Chondrocyte (in vitro differentiated cells): ENCODE measurements at regions not wholly inside any gene's neighbourhood (a gene's known extent, or its start where the extent isn't known, plus 50 kb on each side); places are given as distances from the start of the nearest gene placed in this dataset.

Experiments used
- DNase-seq: peaks from one replicate; pipeline ENCODE4 v3.0.0; 2021; ENCODE audit warnings: mixed read lengths, low spot score
- H3K27ac Mint-ChIP-seq: one replicate; pipeline ENCODE4 v1.8.0; 2021; ENCODE audit warnings: mild to moderate bottlenecking, moderate library complexity, mixed read lengths; ENCODE audit not compliant: unreplicated experiment
- H3K27me3 Mint-ChIP-seq: 2 replicates; pipeline ENCODE4 v1.8.0; 2021; ENCODE audit warnings: low read depth, mixed read lengths
- H3K36me3 Mint-ChIP-seq: 2 replicates; pipeline ENCODE4 v1.8.0; 2021; ENCODE audit warnings: low read depth, mixed read lengths
- H3K4me1 Mint-ChIP-seq: 2 replicates; pipeline ENCODE4 v1.8.0; 2021; ENCODE audit warnings: low read depth, mild to moderate bottlenecking, mixed read lengths
- H3K4me3 Mint-ChIP-seq: one replicate; pipeline ENCODE4 v1.8.0; 2021; ENCODE audit warnings: mild to moderate bottlenecking, moderate library complexity, mixed read lengths; ENCODE audit not compliant: unreplicated experiment
- H3K9me3 Mint-ChIP-seq: 2 replicates; pipeline ENCODE4 v1.8.0; 2021; ENCODE audit warnings: low read depth, mixed read lengths
- TF ChIP-seq, protein P1 (sequence below): fragments of 200-600 bp; sonication (generic); IDR thresholded peaks from 2 replicates; pipeline ENCODE4 v1.5.0; 2021; ENCODE audit warnings: antibody characterized with exemption, mild to moderate bottlenecking, moderate library complexity

DNA sequence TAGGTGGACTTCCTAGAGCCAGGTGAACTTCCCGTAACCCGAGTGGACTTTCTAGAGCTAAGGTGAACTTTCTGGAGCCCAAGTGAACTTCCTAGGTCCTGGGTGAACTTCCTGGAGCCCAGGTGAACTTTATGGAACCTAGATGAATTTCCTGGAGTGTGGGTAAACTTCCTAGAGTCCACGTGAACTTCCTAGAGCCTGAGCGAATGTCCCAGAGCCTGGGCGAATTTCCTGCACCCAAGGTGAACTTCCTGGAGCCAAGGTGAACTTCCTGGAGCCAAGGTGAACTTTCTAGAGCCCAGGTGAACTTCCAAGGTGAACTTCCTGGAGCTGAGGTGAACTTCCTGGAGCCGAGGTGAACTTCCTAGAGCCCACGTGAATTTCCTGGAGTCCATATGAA, 70.0 kb downstream of the RTP5 start:
- H3K27me3 Mint-ChIP-seq: peaks cover 9% of the 10 kb centered on the region
- peaks cover 12% of the 10 kb centered on the region for H3K9me3 Mint-ChIP-seq
- H3K27ac Mint-ChIP-seq: no peak overlapping the region
- no peaks in the 10 kb centered on the region for H3K36me3 Mint-ChIP-seq
- TF ChIP-seq, protein P1, sequence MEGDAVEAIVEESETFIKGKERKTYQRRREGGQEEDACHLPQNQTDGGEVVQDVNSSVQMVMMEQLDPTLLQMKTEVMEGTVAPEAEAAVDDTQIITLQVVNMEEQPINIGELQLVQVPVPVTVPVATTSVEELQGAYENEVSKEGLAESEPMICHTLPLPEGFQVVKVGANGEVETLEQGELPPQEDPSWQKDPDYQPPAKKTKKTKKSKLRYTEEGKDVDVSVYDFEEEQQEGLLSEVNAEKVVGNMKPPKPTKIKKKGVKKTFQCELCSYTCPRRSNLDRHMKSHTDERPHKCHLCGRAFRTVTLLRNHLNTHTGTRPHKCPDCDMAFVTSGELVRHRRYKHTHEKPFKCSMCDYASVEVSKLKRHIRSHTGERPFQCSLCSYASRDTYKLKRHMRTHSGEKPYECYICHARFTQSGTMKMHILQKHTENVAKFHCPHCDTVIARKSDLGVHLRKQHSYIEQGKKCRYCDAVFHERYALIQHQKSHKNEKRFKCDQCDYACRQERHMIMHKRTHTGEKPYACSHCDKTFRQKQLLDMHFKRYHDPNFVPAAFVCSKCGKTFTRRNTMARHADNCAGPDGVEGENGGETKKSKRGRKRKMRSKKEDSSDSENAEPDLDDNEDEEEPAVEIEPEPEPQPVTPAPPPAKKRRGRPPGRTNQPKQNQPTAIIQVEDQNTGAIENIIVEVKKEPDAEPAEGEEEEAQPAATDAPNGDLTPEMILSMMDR: no peak
- no peak for DNase-seq
- H3K4me3 Mint-ChIP-seq: no peak overlapping the region
- peaks cover 8% of the 10 kb centered on the region for H3K4me1 Mint-ChIP-seq

DNA sequence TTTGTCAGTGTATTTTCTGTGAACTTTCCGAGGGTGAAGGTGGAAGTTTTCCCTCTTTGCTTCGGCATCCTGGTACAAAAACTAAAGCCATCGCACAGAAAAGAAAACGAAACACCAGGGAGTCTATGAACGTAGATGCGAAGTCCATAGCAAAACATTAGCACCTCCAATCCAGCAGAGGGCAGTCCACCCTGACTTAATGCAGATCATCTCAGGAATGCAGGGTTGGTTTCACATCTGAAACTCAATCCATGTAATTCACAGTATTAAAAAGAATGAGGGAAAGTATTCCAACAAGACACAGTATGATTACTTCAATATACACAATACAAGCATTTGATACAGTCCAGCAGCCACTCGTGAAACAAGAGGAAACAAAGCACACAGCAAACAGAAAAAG, 70.8 kb downstream of the RTP5 start:
- peaks cover 11% of the 10 kb centered on the region for H3K9me3 Mint-ChIP-seq
- no peak overlapping the region for H3K27ac Mint-ChIP-seq
- peaks cover 9% of the 10 kb centered on the region for H3K27me3 Mint-ChIP-seq
- peaks cover 4% of the 10 kb centered on the region for H3K4me1 Mint-ChIP-seq
- no peak overlapping the region for H3K4me3 Mint-ChIP-seq
- TF ChIP-seq, protein P1: peak; percentile 59
- DNase-seq: no peak
- H3K36me3 Mint-ChIP-seq: no peaks in the 10 kb centered on the region

DNA sequence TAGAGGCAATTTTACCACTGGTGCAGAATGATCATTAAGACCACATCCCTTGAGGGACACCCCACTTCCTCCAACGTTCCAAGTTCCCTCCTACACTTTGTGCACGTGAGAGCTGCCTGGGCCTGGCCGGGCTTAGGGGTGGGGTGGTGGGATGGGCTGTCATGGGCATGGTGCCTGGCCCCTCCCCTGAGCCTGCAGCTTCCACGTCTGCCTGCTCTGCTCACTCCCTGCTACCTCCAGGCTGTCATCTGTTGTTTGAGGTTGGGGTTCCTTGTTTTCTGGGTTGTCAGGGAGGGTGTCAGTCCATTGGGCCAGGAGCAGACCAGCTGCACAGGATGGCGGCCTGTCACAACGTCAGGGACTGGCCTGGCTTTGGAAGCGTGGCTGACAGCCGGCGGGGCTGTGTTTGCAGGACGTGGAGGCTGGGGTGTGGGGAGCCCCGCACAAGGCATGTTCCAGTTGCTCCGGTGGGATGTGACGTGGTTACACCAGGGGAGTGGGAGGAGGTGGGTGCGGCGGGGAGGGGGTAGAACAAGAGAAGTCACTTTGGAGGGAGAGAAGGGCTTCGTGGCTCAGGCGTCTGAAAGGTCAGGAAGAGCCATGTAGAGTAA, 72.3 kb downstream of the RTP5 start:
- DNase-seq: no peak
- Mint-ChIP-seq H3K4me1 (no peaks in the 10 kb centered on the region), H3K9me3 (peaks cover 4% of the 10 kb centered on the region), H3K27ac (no peak overlapping the region), H3K4me3 (no peak overlapping the region), H3K36me3 (no peaks in the 10 kb centered on the region), H3K27me3 (peaks cover 14% of the 10 kb centered on the region)
- TF ChIP-seq, protein P1: no peak

DNA sequence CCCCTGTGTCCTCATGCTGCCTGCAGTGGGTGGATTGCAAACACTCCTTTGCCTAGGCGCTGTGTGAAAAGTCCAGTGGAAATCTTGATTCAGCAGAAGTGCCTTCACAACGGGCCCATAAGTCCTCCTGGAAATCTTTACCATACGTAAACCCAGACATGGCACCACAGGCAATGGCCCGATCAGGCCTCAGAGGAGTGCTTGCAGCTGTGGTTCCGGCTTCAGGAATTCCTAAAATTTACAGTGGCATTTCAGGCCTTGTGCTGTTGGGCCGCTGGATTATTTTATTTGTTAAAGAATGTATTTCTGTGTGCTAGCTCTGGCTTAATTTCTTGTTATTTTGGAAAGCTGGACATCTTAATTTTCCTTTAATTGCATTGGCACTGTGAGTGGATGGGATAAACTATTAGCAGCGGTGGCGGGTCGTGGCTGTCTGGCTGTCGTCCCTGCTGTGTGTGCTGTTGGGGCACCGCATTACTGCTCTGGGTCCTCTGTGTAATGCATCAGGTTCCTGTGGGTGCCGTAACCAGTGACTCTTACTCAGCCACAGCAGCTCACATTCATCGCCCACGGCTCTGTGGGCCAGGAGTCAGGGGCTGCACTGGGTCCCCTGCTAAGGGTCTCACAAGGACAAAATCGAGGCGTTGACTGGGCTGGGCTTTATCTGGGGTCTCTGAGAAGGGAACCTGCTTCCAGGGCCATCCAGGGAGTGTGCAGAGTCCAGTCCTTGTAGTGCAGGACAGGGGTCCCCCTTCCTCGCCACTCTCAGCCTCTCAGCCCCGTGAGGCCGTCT, 73.1 kb downstream of the RTP5 start:
- Mint-ChIP-seq H3K9me3 (peaks cover 4% of the 10 kb centered on the region), H3K4me3 (no peak overlapping the region), H3K4me1 (no peaks in the 10 kb centered on the region), H3K27ac (no peak overlapping the region), H3K36me3 (no peaks in the 10 kb centered on the region), H3K27me3 (peaks cover 14% of the 10 kb centered on the region)
- TF ChIP-seq, protein P1: no peak
- no peak for DNase-seq

DNA sequence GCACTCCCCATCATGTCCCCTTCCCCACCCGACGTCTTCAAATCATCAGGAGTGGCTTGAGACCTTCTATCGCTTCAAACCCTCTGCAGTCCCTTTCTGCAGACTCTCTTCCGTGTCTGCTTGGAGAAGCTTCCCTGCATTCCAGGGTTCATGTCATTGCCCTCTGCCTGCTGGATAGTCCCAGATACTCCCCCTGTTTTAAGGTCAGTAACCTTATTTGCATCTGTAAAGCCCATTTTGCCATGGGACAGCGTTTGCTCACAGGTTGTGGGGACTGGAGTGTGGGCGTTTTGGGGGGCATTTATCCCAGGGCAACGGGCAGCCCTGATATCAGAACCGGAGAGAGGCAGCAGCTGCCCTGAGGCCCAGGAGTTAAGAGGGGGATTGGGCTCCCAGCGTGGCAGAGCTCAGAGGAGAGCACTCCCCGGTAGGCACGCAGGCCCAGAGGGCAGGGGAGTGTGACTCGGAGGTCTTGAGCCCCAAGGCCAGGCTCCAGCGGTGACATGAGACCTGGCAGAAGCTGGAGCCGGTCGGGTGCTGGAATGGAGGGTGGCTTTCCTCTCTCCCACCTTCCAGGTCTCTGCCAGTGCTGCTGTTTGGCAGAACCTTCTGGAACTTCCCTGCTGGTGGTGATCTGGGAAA, 73.8 kb downstream of the RTP5 start:
- Mint-ChIP-seq H3K36me3 (no peaks in the 10 kb centered on the region), H3K27ac (no peak overlapping the region), H3K27me3 (peaks cover 14% of the 10 kb centered on the region), H3K9me3 (peaks cover 4% of the 10 kb centered on the region), H3K4me3 (no peak overlapping the region), H3K4me1 (no peaks in the 10 kb centered on the region)
- no peak for DNase-seq
- TF ChIP-seq, protein P1: no peak
